Peyer's patch (tissue), 4 donors: ENCODE measurements at regions not wholly inside any gene's neighbourhood (a gene's known extent, or its start where the extent isn't known, plus 50 kb on each side); places are given as distances from the start of the nearest gene placed in this dataset.
A peak's percentile ranks its signal among the peaks of the same experiment; 100 is the strongest.
"Not testable (repeated sequence)": the region's sequence is repeated elsewhere in the genome, so short reads cannot be mapped to it uniquely, and the experiment has no call there.

Experiments
- DNase-seq, 3 donors: peaks; one replicate each; pipeline ENCODE4 v3.0.0-alpha.2; 2017 to 2019
- H3K27ac ChIP-seq, 4 donors: fragments of 200-600 bp; sonication (generic); one replicate each; pipeline ENCODE4 v1.5.1; 2016 to 2019
- H3K27me3 ChIP-seq, 2 donors: fragments of 200-600 bp; sonication (generic); one replicate each; pipeline ENCODE4 v1.5.1; 2019
- H3K36me3 ChIP-seq, 3 donors: fragments of 200-600 bp; sonication (generic); one replicate each; pipeline ENCODE4 v1.5.1; 2016 to 2019
- H3K4me1 ChIP-seq, 4 donors: fragments of 200-600 bp; sonication (generic); one replicate each; pipeline ENCODE4 v1.5.1; 2016 to 2019
- H3K4me3 ChIP-seq, 4 donors: fragments of 200-600 bp; sonication (generic); 1 replicate in 3 of 4; 2 replicates in 1 of 4; pipeline ENCODE4 v1.5.1; 2016 to 2019; ENCODE audit warnings: mild to moderate bottlenecking in 1 of 4
- H3K9me3 ChIP-seq, 4 donors: fragments of 200-600 bp; sonication (generic); one replicate each; pipeline ENCODE4 v1.5.1; 2016 to 2019; ENCODE audit warnings: mild to moderate bottlenecking in 1 of 4
- POLR2A ChIP-seq, 2 donors: fragments of 450-650 bp; IDR thresholded peaks; one replicate each; pipeline ENCODE4 v1.5.1; 2017; ENCODE audit warnings: antibody characterized with exemption in 2 of 2, mild to moderate bottlenecking in 2 of 2, moderate library complexity in 2 of 2
- TF ChIP-seq, protein P1 (sequence below), 6 experiments: fragments of 450-650 bp in 4 of 6; fragments of 200-600 bp in 2 of 6; sonication (generic) in 1 of 6; IDR thresholded peaks; one replicate each; pipeline ENCODE4 v1.5.1; 2017 to 2019; ENCODE audit warnings: antibody characterized with exemption in 6 of 6, mild to moderate bottlenecking in 3 of 6, moderate library complexity in 1 of 6

DNA sequence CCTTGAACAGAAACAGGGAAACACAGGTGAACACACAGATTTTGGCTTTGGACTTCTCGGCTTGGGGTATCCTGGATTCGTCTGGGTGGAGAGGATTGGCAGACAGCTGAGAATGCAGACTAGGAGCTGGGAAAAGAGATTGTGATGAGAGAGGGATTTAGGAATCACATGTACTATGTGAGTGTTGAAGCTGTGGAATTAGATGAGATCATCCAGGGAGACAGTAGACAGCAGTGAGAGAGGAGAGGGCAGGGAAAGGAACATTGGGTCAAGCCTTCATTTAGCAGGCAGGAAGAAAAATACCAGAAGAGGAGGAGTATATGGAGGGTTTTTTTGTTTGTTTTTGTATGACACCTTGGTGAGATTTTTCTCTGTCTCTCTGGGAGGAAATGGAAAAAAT is 262.1 kb upstream of the TBL1XR1 start:
- peak overlapping the region in 2 of 4 donors; percentile 6 to 64 for H3K27ac ChIP-seq
- H3K27me3 ChIP-seq = no peaks in the 10 kb centered on the region
- TF ChIP-seq, protein P1, sequence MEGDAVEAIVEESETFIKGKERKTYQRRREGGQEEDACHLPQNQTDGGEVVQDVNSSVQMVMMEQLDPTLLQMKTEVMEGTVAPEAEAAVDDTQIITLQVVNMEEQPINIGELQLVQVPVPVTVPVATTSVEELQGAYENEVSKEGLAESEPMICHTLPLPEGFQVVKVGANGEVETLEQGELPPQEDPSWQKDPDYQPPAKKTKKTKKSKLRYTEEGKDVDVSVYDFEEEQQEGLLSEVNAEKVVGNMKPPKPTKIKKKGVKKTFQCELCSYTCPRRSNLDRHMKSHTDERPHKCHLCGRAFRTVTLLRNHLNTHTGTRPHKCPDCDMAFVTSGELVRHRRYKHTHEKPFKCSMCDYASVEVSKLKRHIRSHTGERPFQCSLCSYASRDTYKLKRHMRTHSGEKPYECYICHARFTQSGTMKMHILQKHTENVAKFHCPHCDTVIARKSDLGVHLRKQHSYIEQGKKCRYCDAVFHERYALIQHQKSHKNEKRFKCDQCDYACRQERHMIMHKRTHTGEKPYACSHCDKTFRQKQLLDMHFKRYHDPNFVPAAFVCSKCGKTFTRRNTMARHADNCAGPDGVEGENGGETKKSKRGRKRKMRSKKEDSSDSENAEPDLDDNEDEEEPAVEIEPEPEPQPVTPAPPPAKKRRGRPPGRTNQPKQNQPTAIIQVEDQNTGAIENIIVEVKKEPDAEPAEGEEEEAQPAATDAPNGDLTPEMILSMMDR (IDR thresholded peaks at IDR 0.05) = no peak
- H3K36me3 ChIP-seq = no peaks in the 10 kb centered on the region
- H3K9me3 ChIP-seq = no peaks in the 10 kb centered on the region
- DNase-seq = no peak
- H3K4me3 ChIP-seq = no peak overlapping the region
- no peaks in the 10 kb centered on the region for H3K4me1 ChIP-seq

DNA sequence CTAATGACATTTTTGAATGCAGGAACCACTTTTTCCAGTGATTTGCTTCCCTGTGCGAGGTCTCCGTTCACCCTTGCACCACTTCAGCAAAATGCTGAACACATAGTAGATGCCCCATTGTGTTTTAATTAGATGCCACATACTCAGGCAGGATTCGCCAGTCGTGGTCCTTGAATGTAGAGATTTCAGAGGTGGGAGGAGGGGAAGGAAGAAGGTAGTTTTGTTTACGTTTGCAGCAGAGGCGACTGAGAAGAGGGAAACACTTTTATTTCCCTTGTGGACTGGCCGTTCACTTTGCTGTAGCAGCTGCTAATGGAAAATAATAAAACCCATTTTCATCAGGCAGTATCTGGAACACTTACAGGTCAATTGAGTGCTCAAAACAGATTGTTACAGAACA is 262.8 kb upstream of the TBL1XR1 start:
- peak overlapping the region in 1 of 4 donors; percentile 64 for H3K27ac ChIP-seq
- no peak for TF ChIP-seq POLR2A (IDR thresholded peaks at IDR 0.05)
- TF ChIP-seq, protein P1 (IDR thresholded peaks at IDR 0.05) = no peak
- no peaks in the 10 kb centered on the region for H3K9me3 ChIP-seq
- no peaks in the 10 kb centered on the region for H3K4me1 ChIP-seq
- H3K36me3 ChIP-seq = no peaks in the 10 kb centered on the region
- H3K27me3 ChIP-seq = no peaks in the 10 kb centered on the region
- DNase-seq = no peak
- no peak overlapping the region for H3K4me3 ChIP-seq

DNA sequence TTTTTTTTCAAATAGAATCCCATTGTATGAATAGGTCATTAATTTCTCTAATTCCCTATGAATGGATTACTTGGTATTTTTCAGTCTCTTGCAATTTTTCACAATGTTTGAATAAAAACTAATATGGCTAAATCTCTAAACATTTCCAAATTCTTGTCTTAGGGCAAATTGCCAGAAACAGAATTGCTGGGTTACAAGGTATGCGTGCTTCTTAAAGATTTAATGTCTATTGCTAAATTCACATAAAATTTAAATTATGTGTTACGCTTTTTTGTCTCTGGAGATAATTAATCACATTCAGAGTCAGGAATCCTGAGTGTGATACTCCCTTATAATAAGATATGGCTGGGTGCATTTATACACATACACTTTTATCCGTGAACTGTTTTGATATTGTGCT is 264.5 kb upstream of the TBL1XR1 start:
- no peak overlapping the region for H3K27ac ChIP-seq
- H3K4me1 ChIP-seq = peaks cover 0 to under 1% (median 0%) of the 10 kb centered on the region in 4 donors
- DNase-seq = no peak
- TF ChIP-seq, protein P1 (IDR thresholded peaks at IDR 0.05) = no peak
- TF ChIP-seq POLR2A (IDR thresholded peaks at IDR 0.05) = no peak
- H3K9me3 ChIP-seq = no peaks in the 10 kb centered on the region
- no peaks in the 10 kb centered on the region for H3K27me3 ChIP-seq
- H3K36me3 ChIP-seq = no peaks in the 10 kb centered on the region
- H3K4me3 ChIP-seq = no peak overlapping the region

DNA sequence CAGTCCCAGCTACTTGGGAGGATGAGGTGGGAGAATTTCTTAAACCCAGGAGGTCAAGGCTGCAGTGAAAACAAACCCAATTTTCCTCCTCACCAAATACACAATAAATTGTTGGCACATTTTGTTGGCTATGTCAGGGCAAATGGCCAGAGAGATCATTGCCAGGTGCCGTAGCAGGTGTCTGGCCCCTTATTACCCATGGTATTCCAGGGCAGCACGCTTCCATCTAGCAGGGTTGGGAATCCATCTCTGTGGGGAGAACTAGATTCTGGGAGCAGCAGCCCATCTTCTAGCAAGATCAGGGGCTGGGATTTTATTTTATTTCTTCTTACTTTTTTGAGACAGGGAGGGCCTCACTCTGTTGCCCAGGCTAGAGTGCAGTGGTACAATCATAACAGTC is 266.1 kb upstream of the TBL1XR1 start:
- not testable (repeated sequence) for DNase-seq, H3K4me3 ChIP-seq, H3K27ac ChIP-seq, H3K36me3 ChIP-seq, H3K9me3 ChIP-seq, H3K27me3 ChIP-seq, H3K4me1 ChIP-seq

DNA sequence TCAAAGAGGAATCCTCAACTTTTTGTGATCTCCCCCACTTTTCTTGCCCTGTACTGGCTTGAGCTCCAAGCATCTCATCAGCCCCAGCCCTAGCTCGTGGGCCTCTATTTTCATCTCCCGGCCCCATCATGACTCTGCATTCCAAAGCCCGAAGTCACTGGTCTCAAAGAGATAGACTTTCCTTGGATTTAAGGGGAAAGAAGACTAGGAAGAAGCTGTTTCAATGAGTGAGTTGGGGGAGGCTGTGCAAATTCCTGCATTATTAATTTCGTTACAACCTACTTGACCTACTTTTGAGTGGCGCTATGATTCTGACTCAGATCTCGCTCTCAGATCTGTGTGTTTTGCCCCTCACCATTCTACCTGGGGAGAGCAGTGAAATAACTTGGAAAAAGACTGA is 266.6 kb upstream of the TBL1XR1 start:
- Histone ChIP-seq H3K27me3 (no peaks in the 10 kb centered on the region), H3K27ac (no peak overlapping the region), H3K4me3 (no peak overlapping the region), H3K9me3 (no peaks in the 10 kb centered on the region), H3K4me1 (peaks cover 0 to 5% (median 0%) of the 10 kb centered on the region in 4 donors), H3K36me3 (no peaks in the 10 kb centered on the region)
- TF ChIP-seq, protein P1 (IDR thresholded peaks at IDR 0.05) = no peak
- no peak for TF ChIP-seq POLR2A (IDR thresholded peaks at IDR 0.05)
- DNase-seq = no peak

DNA sequence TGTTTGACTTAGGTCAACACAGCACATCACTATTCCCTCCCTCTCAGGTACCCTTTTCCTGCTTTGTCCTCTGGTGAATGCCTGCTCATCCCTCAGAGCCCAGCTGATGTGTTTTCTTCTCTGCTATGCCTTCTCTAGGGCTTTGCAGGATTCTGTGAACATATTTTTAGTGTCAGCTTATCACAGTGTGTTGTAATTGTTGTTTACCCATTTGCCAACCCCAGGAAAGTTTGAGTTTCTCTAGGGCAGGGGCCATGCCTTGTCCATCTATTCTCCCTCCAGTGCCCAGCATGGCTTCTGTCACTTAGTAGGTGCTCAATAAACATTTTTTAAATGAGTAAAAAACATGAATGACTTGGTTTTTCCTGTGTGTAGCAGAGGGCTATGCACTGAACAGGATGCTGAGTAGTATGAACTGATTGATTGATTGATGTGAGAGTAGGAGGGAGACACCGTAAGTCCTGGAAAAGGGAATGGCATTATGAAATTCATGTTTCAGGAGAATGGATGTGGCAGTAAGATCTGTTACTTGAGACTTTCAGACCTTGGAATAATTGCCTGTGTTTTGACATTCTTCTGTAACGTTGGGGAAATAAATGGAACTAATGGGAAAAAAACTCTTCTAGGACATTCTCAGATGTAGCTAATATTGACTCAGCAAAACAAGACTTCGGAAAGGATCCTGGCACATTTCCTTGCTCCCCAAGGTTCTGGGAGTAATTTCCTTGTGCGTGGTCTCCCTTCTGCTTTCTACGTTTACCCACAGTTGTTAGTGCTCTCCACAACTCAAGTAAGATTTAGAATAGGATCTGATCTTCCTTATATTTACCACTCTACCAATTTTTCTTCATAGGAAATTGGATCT is 267.3 kb upstream of the TBL1XR1 start:
- no peak for DNase-seq
- H3K4me1 ChIP-seq = peaks cover 0 to 5% (median 0%) of the 10 kb centered on the region in 4 donors

More for the DNA sequence above, 267.3 kb upstream of the TBL1XR1 start:
- TF ChIP-seq POLR2A (IDR thresholded peaks at IDR 0.05) = no peak
- TF ChIP-seq, protein P1 (IDR thresholded peaks at IDR 0.05) = no peak
- Histone ChIP-seq H3K9me3 (no peaks in the 10 kb centered on the region), H3K27me3 (no peaks in the 10 kb centered on the region), H3K36me3 (no peaks in the 10 kb centered on the region), H3K4me3 (no peak overlapping the region), H3K27ac (peak overlapping the region in 2 of 4 donors; percentile 18 to 60)
